HG03108 (cell line): ENCODE measurements at regions not wholly inside any gene's neighbourhood (a gene's known extent, or its start where the extent isn't known, plus 50 kb on each side); places are given as distances from the start of the nearest gene placed in this dataset.

Experiments used
- ATAC-seq: cut with Tn5 transposase; IDR thresholded peaks from one replicate; pipeline ENCODE4 v1.9.1; 2021; ENCODE audit warnings: moderate library complexity; ENCODE audit not compliant: unreplicated experiment

DNA sequence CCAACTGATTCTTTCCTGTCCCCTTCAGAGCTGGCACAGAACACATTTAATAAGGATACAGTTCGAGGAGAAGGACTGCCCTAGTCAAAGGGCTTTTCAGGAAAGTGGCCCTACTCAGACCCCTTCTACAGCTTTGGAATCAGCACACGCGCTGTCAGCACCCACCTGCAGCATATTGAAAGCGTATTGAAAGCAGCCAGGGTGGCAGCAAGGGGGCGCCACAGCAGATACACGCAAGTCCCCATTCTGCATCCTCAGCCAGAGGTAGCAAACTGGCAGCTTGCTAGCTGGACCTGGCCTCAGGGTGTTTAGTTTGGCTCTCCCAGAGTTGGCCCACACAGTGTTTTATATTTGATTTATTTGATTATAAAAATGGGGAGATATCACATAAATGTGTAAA is 101.0 kb upstream of the NT5C1B start:
- ATAC-seq: no peak

DNA sequence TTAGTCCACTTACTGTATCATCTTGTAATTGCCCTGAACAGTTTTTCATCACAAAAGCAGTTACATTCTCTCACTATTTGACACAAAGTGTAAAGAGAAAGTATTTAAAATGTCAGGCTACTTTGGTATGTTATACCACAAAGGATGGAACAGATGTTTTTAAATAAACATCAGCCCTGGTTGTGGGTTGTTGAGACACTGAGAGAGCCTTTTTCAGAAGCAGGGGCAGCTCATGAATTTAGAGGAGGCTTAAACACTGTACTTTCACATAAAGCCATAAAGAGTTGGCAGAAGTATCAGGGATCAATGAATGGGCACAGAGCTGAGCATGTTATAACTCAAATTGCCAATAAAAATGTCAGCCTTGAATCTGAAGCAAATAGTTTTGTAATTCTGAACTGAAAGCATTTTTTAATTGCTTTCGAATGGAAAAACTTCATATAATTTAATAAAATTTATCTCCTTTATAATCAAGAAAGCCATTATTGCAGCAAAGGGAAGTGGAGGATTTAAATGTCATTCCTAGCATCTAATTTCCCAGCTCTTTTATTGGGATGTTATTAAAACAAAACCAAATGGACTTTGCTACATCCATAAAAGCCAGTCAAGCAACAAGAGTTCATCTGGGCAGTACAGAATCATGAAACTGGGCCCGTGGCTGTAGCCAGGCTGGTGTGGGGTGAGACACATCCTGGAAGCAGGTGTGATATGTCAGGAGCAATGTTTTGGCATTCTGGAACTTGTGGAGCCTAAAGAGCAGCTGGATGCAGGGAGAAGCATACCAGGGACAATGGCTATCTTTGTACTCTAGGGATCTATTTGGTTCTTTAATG is 95.1 kb upstream of the NT5C1B start:
- no peak for ATAC-seq

DNA sequence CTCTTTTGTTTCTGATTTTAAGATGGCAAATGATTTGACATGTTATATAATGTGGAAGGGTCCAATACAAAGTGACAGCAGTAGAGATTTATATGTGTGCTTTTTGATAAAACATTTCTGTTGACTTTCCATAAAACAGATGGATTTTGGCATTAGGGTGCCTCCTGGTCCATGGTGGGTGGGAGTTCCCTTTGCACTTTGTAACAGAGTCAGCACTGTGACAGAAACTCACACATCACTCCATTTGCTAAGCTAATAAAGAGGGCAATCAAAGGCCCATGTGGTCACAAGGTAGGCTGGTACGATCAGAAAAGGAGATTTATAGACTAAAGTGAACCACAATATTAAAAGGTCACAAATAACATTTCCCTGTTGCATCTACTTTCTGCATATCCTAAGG is 93.3 kb upstream of the NT5C1B start:
- no peak for ATAC-seq

DNA sequence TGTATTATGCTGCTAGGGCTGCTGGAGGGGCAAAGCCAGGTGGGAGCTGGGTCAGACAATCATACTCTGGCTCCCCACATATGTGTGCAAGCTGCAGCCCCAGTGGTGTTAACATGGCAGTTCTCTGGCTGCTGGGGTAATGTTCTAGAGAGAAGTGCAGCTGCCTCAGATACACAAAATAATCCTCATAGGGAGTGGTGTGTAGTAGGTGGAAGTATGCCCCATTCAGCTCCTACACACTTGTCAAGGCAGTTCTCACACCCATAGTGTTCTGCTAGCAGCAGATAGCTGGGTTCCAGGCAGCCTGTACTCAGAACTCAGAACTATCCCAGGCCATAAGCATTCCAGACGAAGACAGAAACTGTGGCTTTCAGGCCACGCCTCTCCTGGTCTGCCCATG is 87.9 kb upstream of the NT5C1B start:
- ATAC-seq: no peak

DNA sequence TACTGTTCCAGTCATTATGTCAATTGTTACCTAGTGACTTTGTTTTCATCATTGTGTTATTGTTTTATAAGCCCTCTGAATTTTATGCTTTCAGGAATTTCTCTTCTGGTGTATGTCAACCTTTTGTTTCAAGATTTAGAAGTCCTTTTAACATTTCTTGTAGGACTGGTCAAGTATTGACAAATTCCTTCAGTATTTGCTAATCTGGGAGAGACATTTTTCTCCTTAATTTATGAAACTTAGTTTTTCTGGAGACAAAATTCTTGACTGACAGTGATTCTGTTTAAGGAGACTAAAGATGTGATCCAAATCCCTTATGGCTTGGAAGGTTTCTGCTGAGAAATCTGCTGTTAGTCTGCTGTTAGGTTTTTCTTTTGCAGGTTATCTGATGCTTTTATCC is 84.9 kb upstream of the NT5C1B start:
- ATAC-seq: no peak

DNA sequence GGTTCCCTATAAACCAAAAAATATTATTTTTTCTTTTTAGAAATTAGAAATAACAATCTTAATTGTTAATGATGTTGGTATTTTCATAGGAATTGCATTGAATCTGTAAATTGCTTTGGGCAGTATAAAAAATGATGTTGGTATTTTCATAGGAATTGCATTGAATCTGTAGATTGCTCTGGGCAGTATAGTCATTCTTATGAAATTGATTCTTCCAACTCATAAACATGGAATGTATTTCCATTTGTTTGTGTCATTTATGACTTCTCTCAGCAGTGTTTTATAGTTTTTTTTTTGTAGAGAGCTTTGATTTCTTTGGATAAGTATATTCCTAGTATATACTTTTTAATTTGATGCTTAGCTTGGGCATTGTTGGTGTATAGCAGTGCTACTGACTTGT is 82.0 kb upstream of the NT5C1B start:
- ATAC-seq: no peak

DNA sequence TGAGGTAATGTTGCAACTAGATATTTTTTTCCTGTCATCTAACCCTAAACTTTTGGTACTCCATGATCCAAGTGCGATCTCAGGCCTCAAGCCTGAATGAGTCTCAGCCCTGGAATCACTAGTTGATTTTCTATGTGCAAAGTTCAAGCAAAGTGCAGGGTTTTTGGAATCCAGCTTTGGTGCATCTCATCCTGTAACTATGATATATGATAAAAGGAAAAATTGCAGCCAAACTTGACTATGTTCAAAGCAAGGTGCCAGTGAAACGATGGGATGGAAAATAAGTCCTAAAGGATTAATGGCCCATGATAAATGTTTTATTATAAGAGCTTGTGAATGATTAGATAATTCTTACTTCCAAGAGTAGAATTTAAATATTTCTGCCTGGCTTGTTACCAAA is 78.9 kb upstream of the NT5C1B start:
- ATAC-seq: no peak

GRCh38 chr2:18664421-18664820 is 75.1 kb upstream of the NT5C1B start:
- no peak for ATAC-seq

GRCh38 chr2:18663861-18664260 is 74.5 kb upstream of the NT5C1B start:
- no peak for ATAC-seq

GRCh38 chr2:18662689-18663088 is 73.3 kb upstream of the NT5C1B start:
- ATAC-seq: no peak

GRCh38 chr2:18659915-18660314 is 70.5 kb upstream of the NT5C1B start:
- no peak for ATAC-seq

DNA sequence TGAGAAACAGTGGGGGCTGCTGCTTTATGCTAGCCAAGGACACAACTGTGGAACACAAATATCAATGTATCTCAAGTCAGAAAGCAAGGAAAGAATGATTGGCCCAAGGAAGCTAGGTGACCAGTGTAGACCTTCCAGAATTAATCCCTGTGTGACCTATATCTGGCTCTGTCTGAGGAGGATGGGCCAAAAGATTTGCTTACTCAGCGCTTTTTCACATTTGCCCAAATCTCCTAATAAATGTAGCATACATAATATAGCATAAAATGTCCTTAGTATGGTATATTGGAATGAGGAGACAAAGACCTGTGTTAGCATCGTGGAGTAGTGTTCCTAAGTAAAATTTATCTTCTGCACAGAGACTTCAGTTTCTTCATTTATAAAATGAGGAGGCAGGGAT is 66.7 kb upstream of the NT5C1B start:
- ATAC-seq: no peak

DNA sequence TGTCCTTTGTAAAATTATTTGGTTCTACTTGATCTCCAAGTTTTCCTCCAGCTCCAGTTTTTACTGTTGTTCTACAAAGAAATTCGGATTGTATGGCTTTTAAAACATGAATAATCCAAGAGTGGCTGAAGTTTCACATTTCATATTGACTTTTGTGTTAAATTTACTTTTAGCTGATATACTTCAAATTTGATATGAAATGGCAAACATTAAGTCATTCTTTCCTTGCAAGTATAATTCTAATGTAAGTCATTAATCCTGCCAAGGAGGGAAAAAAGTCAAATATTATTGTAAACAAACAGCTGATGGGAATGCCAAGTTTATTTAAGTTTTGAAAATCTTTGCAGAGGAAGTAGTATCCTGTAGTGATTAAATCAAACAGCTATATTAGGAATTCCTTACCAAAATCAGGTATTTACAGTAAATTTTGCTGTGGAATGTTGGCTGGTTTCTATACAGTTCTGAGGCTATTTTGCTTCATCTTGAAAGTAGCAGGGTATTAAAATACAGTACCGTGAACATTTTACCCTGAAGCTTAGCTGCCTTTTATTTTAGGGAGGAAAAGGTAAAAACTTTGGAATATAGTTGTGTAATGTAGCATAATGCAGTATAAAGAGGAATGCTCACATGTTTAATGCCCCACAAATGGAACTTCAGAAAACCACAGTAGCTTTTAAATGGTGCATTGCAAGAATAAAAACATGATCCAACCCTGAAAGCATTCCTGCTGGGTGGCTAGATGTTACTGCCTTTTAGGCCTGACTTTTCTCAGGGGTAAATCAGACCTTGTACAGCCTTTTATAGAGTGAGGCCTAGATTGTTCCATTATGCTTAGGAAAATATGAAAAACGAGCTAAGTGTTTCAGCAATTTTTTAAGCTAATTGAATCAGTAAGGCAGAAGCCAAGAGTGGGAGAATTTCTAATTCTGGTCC is 62.7 kb upstream of the NT5C1B start:
- ATAC-seq: no peak

DNA sequence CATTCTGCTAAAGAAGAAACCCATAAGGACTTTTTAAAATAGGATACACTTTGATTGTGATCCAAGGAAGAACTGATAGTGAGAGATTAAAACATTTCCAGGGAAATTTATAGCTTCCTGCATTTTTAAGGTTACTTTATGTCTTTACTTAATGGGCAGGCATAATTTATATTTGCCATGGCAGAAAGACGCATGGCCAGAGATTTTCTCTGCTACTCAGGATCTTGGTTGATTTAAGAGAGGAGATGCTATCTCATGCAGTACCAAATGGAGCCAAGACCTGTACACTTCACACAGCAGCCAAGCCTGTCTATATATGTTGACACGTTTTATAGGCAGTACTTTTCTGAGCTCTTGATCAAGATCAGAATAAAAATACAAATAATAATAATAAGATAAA is 60.9 kb upstream of the NT5C1B start:
- no peak for ATAC-seq

DNA sequence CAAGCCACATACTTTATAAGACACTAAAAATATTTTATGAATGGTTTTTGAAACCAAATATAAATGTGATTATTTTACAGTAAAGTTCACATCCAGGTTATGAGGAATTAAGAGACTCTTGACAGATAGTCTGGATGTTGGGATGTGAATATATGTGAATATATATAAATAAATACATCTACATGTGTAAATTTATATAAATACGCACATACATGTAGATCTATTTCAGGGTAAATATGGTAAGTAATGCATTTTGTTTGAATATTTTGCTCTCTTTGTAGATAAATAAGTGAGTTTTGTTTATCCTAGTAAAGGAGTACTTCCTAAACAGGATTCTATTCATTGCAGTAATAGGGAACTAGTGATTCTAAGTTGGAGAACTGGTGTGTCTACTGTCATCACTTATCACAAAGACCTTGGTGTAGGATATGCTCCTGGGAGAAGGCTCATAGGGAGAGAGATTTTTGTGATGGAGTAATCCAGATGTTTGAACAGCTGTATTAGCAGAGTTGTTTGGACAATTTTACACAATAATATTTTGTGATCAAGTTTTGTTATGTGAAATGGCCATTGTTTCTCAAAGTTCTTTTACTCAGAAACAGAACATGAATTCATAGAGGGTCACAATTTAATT is 60.2 kb upstream of the NT5C1B start:
- no peak for ATAC-seq

DNA sequence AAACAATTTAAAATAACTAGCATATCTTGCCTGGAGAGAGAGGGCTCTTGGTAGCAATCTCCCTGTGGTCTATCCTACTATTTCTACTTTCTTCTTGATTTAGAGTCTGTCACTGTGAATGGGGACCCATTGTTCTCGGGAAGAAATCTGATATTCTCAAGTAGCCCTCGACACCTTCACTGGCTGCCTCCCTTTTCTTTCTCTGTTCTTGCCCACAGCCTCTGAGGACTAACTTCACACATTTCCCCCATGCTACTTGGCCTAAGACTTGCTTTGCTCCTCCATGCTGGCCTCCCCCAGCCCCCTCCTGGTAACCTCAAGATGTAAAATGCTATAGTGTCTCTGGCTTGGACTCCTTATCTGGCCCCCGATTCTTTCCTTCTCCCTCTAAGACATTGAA is 58.8 kb upstream of the NT5C1B start:
- no peak for ATAC-seq

GRCh38 chr2:18647731-18648130 is 58.4 kb upstream of the NT5C1B start:
- no peak for ATAC-seq

GRCh38 chr2:18645315-18645714 is 55.9 kb upstream of the NT5C1B start:
- no peak for ATAC-seq

DNA sequence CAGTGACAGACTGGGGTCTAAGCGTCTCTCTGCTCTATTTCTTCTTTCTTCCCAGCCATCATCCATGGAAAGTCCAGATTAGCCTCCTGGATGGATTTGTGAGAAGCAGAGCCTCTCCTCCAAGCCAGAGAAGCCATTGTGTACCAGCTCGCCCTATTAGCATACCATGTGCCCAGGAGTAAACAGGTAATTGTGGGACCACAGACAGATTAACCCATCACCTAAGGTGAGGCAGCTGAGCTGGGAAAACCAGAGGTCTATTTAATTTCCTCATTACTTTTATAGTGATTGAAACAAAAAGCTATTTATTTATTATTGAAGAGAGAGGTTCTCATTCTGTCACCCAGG is 54.7 kb upstream of the NT5C1B start:
- no peak for ATAC-seq

DNA sequence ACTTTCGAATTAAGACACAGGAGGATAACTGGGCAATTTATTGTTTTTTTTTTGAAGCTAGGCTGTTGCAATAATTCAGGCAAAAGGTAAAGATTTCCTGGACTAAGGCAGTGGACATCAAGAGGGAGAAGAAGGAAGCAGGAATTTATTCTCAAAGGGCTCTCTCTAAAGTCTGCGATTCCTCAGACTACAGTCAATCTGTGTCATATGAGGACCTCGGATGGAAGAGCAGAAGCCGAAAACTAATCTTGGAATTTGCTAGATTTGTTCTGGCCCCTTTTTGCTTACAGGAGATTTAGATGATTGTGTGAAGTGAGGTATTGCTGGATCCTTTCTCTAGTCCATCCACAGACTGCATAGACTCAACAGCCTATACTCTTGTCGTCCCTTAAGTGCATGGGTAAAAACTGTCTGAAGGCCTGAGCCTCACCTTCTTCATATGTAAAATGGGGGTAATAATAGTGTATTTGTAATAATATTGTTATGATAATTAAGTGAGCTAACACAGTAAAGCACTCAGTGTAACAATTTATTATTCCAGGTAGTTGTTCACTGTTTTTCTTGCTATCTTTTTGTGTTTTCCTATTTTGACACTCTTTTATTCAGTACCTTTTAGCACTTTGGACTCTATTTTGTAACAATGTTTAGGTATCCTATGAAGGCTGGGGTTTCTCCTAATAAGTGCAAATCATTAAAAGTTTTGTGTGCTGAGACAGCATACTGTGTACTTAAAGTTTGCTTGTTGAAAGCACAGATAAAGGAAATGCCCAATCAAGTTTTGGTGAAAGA is 54.2 kb upstream of the NT5C1B start:
- ATAC-seq: no peak

GRCh38 chr2:18641823-18642222 is 52.5 kb upstream of the NT5C1B start:
- ATAC-seq: no peak
